Midbrain (tissue), 1 donor: ENCODE measurements at regions not wholly inside any gene's neighbourhood (a gene's known extent, or its start where the extent isn't known, plus 50 kb on each side); places are given as distances from the start of the nearest gene placed in this dataset.
"Not testable (repeated sequence)": the region's sequence is repeated elsewhere in the genome, so short reads cannot be mapped to it uniquely, and the experiment has no call there.

Experiments used
- DNase-seq: peaks from one replicate; lab custom pipeline; 2025; lab: John Stamatoyannopoulos, UW

DNA sequence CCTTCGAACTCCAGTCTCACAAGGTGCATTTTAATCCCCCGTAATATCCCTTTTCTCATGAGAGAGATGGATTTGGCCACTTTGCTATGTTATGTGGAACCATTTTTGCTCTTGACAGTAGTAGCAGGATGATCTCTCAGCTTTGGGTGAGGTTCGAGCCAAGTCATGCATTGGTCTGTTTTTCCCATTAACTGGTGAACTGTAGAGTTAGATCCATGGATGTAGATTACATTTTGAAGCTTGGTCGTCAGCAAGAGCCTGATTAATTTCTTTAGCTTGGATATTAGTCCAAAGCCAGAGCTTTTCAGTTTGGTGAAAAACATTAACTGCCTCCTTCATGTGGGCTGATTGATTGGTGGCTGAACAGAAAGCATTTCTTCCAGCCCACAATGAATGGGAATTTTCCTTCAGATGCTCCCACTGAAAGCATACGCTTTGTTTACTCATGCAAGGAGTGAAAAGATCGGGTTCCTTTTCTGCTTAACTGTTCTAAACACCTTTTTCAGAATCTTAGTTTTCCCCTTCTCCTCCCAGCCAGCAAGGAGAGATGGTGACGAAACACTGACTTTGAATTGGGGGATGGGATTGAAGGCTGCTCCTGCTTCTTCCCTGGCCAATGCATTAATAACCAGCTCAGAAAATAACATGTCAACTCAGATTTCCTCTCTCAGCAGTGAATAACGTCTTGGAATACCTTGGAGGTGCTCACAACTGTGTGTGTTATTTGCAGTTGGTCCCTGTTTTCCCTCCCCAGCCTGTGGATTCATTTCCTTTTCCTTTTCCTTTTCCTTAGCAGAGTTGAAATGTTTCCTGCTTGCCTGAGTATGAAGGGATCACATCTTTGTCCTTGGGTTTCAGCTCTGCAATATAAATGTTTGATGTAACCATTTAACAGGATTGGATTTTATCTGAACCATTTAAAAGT is 351.8 kb upstream of the FZD8 start:
- no peak for DNase-seq

- DNase-seq: no peak
Measured at GRCh38 chr10:35992107-35992506, 350.0 kb upstream of the FZD8 start.

DNA sequence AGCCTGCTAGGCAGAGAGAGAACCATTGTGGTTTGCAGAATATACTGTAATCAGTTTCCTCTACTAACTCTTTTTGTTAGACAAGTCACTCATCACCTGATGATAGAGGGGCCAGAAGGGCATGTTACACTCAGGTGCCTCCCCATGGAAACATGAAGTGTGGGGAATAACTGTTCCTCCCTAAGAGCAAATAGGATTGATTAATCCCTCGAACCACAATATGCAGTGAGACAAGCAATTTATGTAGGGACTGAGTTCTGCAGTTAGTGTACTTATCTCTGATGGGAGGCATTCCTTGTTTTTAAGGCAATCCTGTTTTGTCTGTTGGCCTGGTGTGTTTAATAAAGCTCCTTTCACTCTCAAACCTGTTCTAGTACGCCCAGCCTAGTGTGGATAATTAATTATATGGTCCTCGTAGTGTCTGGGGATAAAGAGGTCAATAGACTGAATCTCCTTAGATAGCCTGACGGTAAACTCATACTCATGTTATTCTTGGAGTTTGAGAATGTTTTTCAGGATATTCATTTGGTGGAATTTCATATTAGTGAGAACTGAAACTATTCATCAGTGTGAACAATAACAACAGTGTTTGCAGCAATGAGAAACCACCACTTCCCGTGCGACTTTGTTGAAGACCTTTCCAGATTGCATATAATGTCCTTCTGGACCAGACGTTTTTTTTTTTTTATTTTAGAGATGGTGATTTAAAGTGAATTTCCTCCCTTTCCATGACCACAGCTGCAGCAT is 344.8 kb upstream of the FZD8 start:
- DNase-seq: no peak

DNA sequence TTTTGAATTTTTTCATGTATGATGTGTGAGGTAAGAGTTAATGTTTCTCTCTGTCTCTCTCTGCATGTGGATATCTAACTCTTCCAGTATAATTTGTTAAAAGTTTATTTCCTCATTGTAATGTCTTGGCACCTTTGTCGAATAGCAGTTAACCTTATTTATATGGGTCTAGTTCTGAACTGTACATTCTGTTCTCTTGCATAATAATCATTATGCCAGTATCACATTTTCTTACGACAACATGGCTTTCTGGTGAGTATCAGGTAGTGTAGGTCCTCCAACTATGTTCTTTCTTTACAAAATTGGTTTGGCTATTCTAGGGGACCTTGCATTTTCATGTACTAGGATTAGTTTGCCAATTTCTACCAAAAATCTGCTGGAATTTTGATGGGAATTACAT is 337.0 kb upstream of the FZD8 start:
- no peak for DNase-seq

DNA sequence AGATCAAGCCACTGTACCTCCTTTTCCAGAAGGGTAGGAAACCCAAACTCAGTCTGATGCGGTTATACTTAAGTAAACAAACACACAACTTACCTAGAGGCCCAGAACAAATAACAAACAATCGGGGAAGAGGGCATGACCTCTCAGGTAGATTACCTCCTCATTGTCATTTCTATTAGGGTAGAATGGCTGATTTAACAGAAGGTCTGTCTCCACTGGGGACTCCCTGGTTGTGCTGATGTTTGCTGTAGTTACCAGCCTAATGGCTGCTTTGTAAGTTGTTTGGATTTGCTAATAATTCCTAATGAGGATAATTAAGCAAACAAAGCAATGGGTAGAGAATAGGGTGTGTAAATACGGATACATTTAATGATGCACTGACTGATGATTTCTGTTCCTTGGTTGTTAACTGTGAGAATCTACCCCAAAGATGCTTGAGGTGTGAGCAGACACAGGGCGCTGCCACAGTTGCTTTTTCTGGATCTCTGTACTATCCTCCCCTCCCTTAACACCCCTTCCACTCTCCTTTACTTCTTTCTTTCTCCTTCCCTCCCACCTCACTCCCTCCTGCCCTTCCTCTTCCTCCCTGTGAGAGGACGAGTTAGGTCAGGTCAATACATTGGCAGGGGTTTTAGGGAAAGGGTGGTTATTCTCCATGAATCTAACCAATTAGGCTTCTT is 332.0 kb upstream of the FZD8 start:
- DNase-seq: not testable (repeated sequence)

GRCh38 chr10:35972275-35972674 is 330.2 kb upstream of the FZD8 start:
- no peak for DNase-seq

DNA sequence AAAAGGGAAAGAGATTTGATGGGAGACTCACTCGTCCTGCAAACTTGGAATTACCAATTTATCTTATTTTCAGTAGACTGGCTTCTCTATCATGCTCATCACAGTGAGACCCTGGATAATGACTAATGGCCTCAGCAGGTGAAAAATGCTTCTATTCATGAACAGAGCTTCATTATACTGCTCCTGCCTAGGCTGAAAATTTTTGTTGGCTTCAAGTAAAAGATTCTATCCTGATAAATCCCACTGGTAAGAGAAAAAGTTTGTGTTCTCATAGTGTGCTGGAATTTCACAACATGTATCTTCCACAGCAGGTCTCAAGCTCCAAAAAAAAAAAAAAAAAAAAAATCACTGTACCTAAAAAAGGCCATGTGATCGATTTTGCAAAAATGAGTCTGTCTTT is 329.3 kb upstream of the FZD8 start:
- no peak for DNase-seq

- DNase-seq: no peak
Measured at GRCh38 chr10:35963685-35964084, 321.6 kb upstream of the FZD8 start.

- DNase-seq: no peak
Measured at GRCh38 chr10:35961501-35961900, 319.4 kb upstream of the FZD8 start.

GRCh38 chr10:35959252-35959651 is 317.2 kb upstream of the FZD8 start:
- DNase-seq: no peak

DNA sequence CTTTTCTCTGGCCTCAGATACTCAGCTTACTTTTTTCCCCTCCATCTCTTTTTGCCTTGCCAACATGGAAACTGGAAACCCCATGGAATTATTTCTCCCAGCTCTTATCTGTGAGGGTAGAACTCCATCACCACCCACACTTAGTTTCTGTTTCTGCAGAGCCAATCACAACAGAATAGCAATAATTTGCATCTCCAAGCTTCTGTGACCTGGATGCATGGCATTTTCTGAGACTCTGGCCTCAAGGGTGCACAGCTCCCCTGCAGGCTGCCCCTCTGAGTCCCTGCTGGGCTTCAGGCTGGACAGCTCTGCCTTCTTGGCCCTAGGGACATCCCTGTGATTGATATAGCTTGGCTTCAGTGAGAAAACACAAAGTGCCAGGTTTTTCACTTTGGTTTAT is 316.5 kb upstream of the FZD8 start:
- not testable (repeated sequence) for DNase-seq

GRCh38 chr10:35950701-35951100 is 308.6 kb upstream of the FZD8 start:
- no peak for DNase-seq

DNA sequence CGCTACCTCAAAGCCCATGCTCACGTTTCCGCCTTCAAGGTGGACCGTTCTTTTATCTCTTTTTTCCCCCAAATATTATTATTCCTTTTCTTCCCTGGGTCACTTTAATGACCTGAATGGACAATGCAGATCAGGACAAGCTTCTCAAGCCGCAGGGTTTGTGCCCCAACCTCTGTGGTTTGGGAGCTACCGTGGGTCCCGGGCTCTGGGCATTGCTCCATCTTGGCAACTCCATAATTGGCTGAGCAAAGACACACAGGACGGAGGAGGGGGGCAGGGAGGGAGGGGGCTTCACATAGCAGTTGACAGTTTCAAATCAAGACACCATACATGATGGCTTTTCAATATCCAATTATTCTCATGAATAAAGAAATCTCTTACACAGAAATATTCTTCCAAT is 308.1 kb upstream of the FZD8 start:
- no peak for DNase-seq

DNA sequence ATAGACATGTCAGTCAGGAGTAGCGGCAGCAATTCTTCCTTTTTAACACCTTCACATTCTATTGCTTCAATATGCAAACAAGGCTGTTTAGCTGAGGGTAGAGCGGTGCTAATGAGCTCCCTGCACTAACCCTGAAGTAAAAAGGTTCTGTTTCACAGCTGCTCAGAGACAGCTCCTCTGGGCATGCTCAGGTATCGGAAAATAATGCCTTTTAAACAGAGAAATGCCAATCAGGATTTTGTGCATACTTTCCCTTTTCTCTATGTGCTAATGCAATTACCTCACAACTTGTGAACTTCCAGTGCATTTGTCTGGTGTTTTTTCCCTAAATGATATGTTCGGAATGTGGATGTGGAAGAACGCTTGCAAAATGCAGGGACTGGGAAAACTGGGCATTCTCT is 307.7 kb upstream of the FZD8 start:
- DNase-seq: no peak

GRCh38 chr10:35946556-35946955 is 304.5 kb upstream of the FZD8 start:
- DNase-seq: no peak

- DNase-seq: no peak
Measured at GRCh38 chr10:35942057-35942456, 300.0 kb upstream of the FZD8 start.

GRCh38 chr10:35940141-35941041 is 298.3 kb upstream of the FZD8 start:
- DNase-seq: no peak

DNA sequence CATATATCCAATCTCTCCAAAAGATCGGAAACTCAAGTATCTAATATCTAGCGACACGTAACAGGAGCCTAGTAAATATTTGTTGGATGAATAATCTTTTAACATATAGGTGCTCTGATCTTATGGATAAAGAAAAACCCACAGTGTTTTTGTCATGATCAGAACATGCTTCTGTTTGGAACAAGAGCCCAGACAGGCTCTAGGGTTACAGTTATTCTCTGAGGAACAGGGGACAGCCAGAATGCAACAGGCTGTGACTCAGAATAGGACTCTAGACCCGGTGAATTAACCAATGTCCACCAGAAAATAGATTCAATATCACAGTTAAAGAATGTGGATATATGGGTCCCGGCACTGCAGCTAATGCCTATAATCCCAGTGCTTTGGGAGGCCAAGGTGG is 296.1 kb upstream of the FZD8 start:
- DNase-seq: no peak

DNA sequence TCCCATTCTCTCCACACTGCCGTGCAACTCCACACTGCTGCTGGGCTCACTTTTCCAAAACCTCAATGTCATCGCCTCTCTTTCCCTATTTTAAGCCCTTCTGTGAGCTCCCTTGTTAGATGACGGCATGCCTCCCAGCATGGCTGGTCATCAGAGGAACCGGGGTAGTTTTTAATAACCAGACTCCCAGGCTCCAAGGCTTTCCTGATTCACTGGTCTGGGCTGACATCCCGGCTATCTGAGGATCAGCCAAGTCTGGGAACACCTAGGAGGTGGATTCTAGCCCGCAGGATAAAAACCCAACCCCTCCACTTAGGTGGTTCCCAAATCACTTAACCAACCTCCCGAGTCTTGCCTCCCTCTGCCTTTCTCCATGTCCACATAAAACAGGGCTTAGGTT is 295.4 kb upstream of the FZD8 start:
- DNase-seq: no peak

DNA sequence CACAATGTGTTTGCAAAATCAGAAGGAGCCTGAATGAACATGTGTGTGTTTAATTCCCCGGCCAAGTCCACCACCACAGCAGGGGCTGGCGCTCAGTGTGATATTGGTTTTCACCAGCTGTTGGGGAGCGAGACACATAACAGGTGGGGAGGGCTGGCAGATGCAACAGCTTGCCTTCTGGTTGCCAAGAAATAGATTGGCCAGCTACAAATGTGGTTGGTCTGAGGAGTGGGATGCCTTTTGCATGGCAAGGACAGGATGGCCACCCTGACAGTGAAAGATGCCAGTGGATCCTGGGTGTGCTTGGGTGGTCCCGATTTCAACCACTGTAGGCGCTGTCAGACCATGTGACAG is 292.5 kb upstream of the FZD8 start:
- DNase-seq: no peak

DNA sequence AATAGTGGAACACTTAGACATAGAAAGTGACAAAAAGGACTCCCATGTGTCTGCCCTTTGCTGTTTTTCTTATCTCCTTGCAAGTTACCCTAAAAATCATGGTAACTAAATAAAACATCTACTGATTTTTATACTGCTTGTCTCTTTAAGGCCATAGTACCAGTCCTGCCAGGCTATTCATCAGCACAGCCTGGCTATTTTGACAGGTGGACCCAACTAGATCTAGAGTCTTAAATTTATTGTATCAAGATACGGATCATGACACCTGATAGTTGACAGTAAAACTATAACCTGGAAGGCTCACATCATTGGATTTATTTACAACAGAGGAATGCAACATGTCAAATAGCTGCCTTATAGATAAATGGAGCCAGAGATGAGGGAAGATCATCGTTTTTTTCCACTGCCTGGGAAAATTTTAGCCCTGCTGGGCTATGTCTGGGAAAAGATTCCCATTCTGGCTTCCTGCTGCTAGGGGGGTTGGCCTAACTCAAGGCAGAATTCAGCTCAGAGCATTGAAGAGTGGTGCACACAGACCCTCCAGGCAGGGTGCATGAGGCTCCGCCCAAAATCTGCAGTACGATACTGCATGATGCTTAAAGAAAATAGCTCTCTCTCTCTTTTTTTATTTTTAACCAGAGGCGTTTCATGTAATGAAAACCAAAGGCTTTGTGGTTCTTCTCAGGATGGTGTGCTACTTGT is 292.0 kb upstream of the FZD8 start:
- no peak for DNase-seq
